PC-3 (cell line): ENCODE measurements at regions not wholly inside any gene's neighbourhood (a gene's known extent, or its start where the extent isn't known, plus 50 kb on each side); places are given as distances from the start of the nearest gene placed in this dataset.

Experiments
- ATAC-seq: fragments of 200-7000 bp; cut with Tn5 transposase; 2 replicates; pipeline ENCODE4 v1.9.1; 2020; ENCODE audit warnings: mild to moderate bottlenecking, moderate library complexity
- BruUV-seq: library from RNA; stranded (reverse); fragments of 400-500 nt; replicated peaks from 2 replicates; lab custom pipeline; 2021; lab: Mats Ljungman, UMichigan
- CTCF ChIA-PET: fragments of 300-600 bp; sonication (Branson Sonifier 250); formaldehyde crosslinking; loops from one replicate; lab custom pipeline; 2022; ENCODE audit warnings: antibody characterized with exemption; lab: Charles Lee
- POLR2A ChIA-PET: fragments of 300-600 bp; sonication (Branson Sonifier 250); formaldehyde crosslinking; loops from one replicate; lab custom pipeline; 2022; ENCODE audit warnings: antibody characterized with exemption; ENCODE audit not compliant: unreplicated experiment; lab: Charles Lee
- DNase-seq: peaks from one replicate; pipeline ENCODE4 v3.0.0-alpha.2; 2015
- H2AFZ ChIP-seq: fragments of 300-600 bp; sonication (generic); 2 replicates; pipeline ENCODE4 v1.6.0; 2016; ENCODE audit warnings: antibody characterized with exemption, low read length
- H3F3A ChIP-seq: fragments of 300-600 bp; sonication (generic); one replicate; pipeline ENCODE4 v1.6.0; 2017; ENCODE audit warnings: antibody characterized with exemption, low read length, control low read depth, mild to moderate bottlenecking; ENCODE audit not compliant: unreplicated experiment
- H3K27ac ChIP-seq: fragments of 300-600 bp; sonication (generic); 2 replicates; pipeline ENCODE4 v1.5.1; 2016; ENCODE audit warnings: mild to moderate bottlenecking, low read length
- H3K27me3 ChIP-seq: fragments of 300-600 bp; sonication (generic); 2 replicates; pipeline ENCODE4 v1.6.1; 2016; ENCODE audit warnings: low read length, mixed read lengths
- H3K36me3 ChIP-seq: fragments of 300-600 bp; sonication (generic); 2 replicates; pipeline ENCODE4 v1.6.1; 2016; ENCODE audit warnings: low read depth, mixed run types, low read length, mixed read lengths
- H3K4me1 ChIP-seq: fragments of 300-600 bp; sonication (generic); 2 replicates; pipeline ENCODE4 v1.5.1; 2016; ENCODE audit warnings: low read length; ENCODE audit not compliant: insufficient read depth
- H3K4me2 ChIP-seq: fragments of 300-600 bp; sonication (generic); 2 replicates; pipeline ENCODE4 v1.6.0; 2016; ENCODE audit warnings: low read length
- H3K4me3 ChIP-seq: fragments of 300-600 bp; sonication (generic); 2 replicates; pipeline ENCODE4 v1.5.1; 2016; ENCODE audit warnings: mild to moderate bottlenecking, low read length, mixed read lengths
- H3K79me2 ChIP-seq: fragments of 300-600 bp; sonication (generic); 2 replicates; pipeline ENCODE4 v1.6.1; 2017; ENCODE audit warnings: low read length, mixed read lengths
- H3K9ac ChIP-seq: fragments of 300-600 bp; sonication (generic); 2 replicates; pipeline ENCODE4 v1.6.0; 2016; ENCODE audit warnings: mild to moderate bottlenecking, low read length
- H3K9me2 ChIP-seq: fragments of 300-600 bp; sonication (generic); replicated peaks from 2 replicates; pipeline ENCODE4 v1.6.1; 2016; ENCODE audit warnings: mixed run types, low read length, mixed read lengths
- H3K9me3 ChIP-seq: fragments of 300-600 bp; sonication (generic); 2 replicates; pipeline ENCODE4 v1.6.1; 2016; ENCODE audit warnings: low read length, mixed read lengths
- H4K20me1 ChIP-seq: fragments of 300-600 bp; sonication (generic); 2 replicates; pipeline ENCODE4 v1.6.1; 2016; ENCODE audit warnings: low read length, mixed read lengths
- EZH2 ChIP-seq: fragments of 300-600 bp; sonication (generic); IDR thresholded peaks from one replicate; pipeline ENCODE4 v1.6.1; 2017; ENCODE audit warnings: antibody characterized with exemption, mild to moderate bottlenecking, low read length; ENCODE audit not compliant: unreplicated experiment
- EZH2phosphoT487 ChIP-seq: fragments of 300-600 bp; sonication (generic); IDR thresholded peaks from 2 replicates; pipeline ENCODE4 v1.6.1; 2018; ENCODE audit warnings: mild to moderate bottlenecking, antibody characterized with exemption, low read length, borderline replicate concordance
- intact Hi-C: fragments of 100-400 bp; cut with micrococcal nuclease; formaldehyde crosslinking; loops from 2 replicates; pipeline ENCODE4 v1.9.0; 2023
- TF ChIP-seq, protein P1 (sequence below): fragments of 300-600 bp; sonication (generic); conservative IDR thresholded peaks from 2 replicates; pipeline ENCODE4 v1.5.1; 2017; ENCODE audit warnings: antibody characterized with exemption, low read depth, mild to moderate bottlenecking, low read length

DNA sequence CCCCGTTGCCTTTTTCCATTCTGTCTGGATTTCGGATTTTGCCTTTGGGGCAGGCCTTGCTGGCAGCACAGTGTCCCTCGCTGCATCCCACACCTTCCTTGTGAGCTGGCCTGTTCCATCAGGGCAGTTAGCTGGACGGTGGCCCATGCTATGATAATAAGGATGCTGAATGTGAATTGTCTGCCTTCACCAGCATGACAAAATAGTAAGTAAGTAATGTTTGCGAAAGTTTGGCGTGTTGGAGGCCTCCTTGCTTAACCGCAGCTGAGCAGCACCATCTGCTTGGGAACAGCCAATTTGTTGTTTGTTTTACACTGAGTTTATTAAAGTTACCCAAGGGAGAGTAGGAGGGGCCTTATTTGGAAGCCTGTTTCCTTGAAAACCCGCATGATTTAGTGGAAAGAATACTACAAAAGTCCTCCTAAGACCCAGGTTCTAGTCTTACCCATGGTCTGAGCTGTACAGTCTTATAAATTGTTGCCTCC, 469.7 kb upstream of the FANCL start:
- Histone ChIP-seq H3K36me3 (no peaks in the 10 kb centered on the region), H3K4me2 (no peak overlapping the region), H3K27me3 (peaks cover 61% of the 10 kb centered on the region), H3K79me2 (no peaks in the 10 kb centered on the region), H3F3A (no peaks in the 10 kb centered on the region), H3K9ac (no peak overlapping the region), H3K27ac (no peak overlapping the region), H3K4me1 (no peaks in the 10 kb centered on the region), H3K9me3 (no peaks in the 10 kb centered on the region), H4K20me1 (no peaks in the 10 kb centered on the region), H3K9me2 (no peaks in the 10 kb centered on the region), H2AFZ (no peak overlapping the region), H3K4me3 (no peak overlapping the region)
- ATAC-seq: no peak
- no peak for TF ChIP-seq EZH2
- TF ChIP-seq, protein P1, sequence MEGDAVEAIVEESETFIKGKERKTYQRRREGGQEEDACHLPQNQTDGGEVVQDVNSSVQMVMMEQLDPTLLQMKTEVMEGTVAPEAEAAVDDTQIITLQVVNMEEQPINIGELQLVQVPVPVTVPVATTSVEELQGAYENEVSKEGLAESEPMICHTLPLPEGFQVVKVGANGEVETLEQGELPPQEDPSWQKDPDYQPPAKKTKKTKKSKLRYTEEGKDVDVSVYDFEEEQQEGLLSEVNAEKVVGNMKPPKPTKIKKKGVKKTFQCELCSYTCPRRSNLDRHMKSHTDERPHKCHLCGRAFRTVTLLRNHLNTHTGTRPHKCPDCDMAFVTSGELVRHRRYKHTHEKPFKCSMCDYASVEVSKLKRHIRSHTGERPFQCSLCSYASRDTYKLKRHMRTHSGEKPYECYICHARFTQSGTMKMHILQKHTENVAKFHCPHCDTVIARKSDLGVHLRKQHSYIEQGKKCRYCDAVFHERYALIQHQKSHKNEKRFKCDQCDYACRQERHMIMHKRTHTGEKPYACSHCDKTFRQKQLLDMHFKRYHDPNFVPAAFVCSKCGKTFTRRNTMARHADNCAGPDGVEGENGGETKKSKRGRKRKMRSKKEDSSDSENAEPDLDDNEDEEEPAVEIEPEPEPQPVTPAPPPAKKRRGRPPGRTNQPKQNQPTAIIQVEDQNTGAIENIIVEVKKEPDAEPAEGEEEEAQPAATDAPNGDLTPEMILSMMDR: no peak
- TF ChIP-seq EZH2phosphoT487: no peak
- CTCF ChIA-PET: no interaction called here
- DNase-seq: no peak
- no TSS peak for BruUV-seq
- intact Hi-C loops: no loop called here
- POLR2A ChIA-PET: no interaction called here

DNA sequence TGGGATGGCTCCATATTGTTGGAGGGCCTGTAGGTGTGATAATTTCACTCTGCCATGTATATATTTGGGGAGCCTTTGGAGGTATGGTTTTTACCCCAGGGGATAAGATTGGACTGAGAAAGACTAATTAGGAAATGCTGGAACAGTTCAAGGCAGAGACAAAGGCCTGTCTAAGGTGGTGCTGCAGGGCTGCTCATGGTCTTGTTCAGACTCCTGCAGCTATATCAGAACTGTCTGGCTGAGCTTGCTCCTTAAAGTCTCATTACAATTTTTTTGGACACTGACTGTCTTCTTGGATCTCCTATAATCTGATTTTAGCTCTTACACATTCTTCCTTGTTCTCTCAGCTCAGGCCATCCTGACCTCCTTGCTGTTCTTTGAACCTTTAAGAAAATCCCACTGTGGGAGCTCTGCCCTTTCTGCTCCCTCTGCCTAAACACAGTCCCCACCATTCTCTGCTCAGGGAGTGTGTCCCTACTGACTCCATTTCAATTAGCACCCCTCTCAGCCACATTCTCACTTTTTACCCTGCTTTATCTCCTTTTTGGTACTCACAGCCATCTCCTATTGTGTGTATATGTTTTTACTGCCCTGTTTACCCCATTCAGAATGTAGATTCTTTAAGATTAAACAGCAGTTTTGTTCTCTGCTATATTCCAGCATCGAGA, 468.7 kb upstream of the FANCL start:
- no peak overlapping the region for H3K4me3 ChIP-seq
- intact Hi-C loops: no loop called here
- no peaks in the 10 kb centered on the region for H3K9me2 ChIP-seq
- no peaks in the 10 kb centered on the region for H3K4me1 ChIP-seq
- H3K9ac ChIP-seq: no peak overlapping the region
- no peak overlapping the region for H2AFZ ChIP-seq
- no peaks in the 10 kb centered on the region for H3K79me2 ChIP-seq
- H3K9me3 ChIP-seq: no peaks in the 10 kb centered on the region
- ChIA-PET POLR2A (no interaction called here), CTCF (no interaction called here)
- H3K27ac ChIP-seq: no peak overlapping the region
- H3K36me3 ChIP-seq: no peaks in the 10 kb centered on the region
- no peaks in the 10 kb centered on the region for H3F3A ChIP-seq
- no TSS peak for BruUV-seq
- peaks cover 63% of the 10 kb centered on the region for H3K27me3 ChIP-seq
- no peak for ATAC-seq
- H4K20me1 ChIP-seq: no peaks in the 10 kb centered on the region
- no peak for DNase-seq
- TF ChIP-seq EZH2 (no peak), EZH2phosphoT487 (no peak)
- TF ChIP-seq, protein P1: no peak
- H3K4me2 ChIP-seq: no peak overlapping the region

DNA sequence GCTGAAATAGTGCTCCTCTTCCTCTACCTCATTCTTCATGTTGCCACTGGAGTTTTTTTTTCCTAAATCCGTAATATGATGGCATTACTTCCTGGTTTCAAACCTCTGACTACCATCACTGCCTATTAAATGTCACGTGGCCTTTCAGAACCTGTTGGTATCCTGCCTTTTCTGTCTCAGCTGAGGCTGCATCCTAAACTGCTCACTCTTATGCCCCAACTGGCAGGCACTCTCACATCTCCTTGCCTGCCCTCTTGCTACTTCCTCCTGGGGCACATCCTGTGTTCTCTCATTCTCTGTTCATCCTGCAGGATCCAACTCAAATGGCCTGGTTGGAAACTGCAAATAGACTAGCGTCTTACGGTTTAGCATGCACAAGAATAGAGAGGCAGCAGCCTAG, 468.1 kb upstream of the FANCL start:
- CTCF ChIA-PET: no interaction called here

More for the DNA sequence above, 468.1 kb upstream of the FANCL start:
- H3F3A ChIP-seq: no peaks in the 10 kb centered on the region
- POLR2A ChIA-PET: no interaction called here
- no peak overlapping the region for H3K27ac ChIP-seq
- H3K9me2 ChIP-seq: no peaks in the 10 kb centered on the region
- H3K27me3 ChIP-seq: peaks cover 60% of the 10 kb centered on the region
- no peaks in the 10 kb centered on the region for H3K79me2 ChIP-seq
- intact Hi-C loops: no loop called here
- no peak overlapping the region for H3K4me2 ChIP-seq
- no peaks in the 10 kb centered on the region for H3K9me3 ChIP-seq
- TF ChIP-seq EZH2: no peak
- TF ChIP-seq EZH2phosphoT487: no peak
- TF ChIP-seq, protein P1: no peak
- BruUV-seq: no TSS peak
- H2AFZ ChIP-seq: no peak overlapping the region
- no peaks in the 10 kb centered on the region for H3K36me3 ChIP-seq
- no peak overlapping the region for H3K4me3 ChIP-seq
- ATAC-seq (no peak), DNase-seq (no peak)
- H4K20me1 ChIP-seq: no peaks in the 10 kb centered on the region
- H3K4me1 ChIP-seq: no peaks in the 10 kb centered on the region
- no peak overlapping the region for H3K9ac ChIP-seq
